HG03460 (cell line): ENCODE measurements at regions not wholly inside any gene's neighbourhood (a gene's known extent, or its start where the extent isn't known, plus 50 kb on each side); places are given as distances from the start of the nearest gene placed in this dataset.
"Not testable (repeated sequence)": the region's sequence is repeated elsewhere in the genome, so short reads cannot be mapped to it uniquely, and the experiment has no call there.

Source experiments
- ATAC-seq: cut with Tn5 transposase; IDR thresholded peaks from one replicate; pipeline ENCODE4 v1.9.1; 2021; ENCODE audit not compliant: unreplicated experiment

GRCh38 chr4:104002318-104002717, 282.5 kb upstream of the TACR3 start:
- ATAC-seq = not testable (repeated sequence)

- ATAC-seq = no peak
These were observed 279.0 kb upstream of the TACR3 start for GRCh38 chr4:103998756-103999155.

- ATAC-seq = no peak
These were observed 276.9 kb upstream of the TACR3 start for GRCh38 chr4:103996637-103997036.

- no peak for ATAC-seq
These were observed 276.3 kb upstream of the TACR3 start for GRCh38 chr4:103996064-103996463.

GRCh38 chr4:103994059-103994458, 274.3 kb upstream of the TACR3 start:
- ATAC-seq = no peak

GRCh38 chr4:103982454-103982853, 262.7 kb upstream of the TACR3 start:
- ATAC-seq = no peak

GRCh38 chr4:103948244-103949018, 228.6 kb upstream of the TACR3 start:
- ATAC-seq = no peak

- no peak for ATAC-seq
These were observed 227.8 kb upstream of the TACR3 start for GRCh38 chr4:103947617-103948016.

GRCh38 chr4:103946621-103947268, 227.0 kb upstream of the TACR3 start:
- not testable (repeated sequence) for ATAC-seq

- no peak for ATAC-seq
These were observed 218.7 kb upstream of the TACR3 start for GRCh38 chr4:103938488-103938887.

GRCh38 chr4:103936653-103937145, 216.9 kb upstream of the TACR3 start:
- no peak for ATAC-seq

- peak; percentile 80 for ATAC-seq
These were observed 214.5 kb upstream of the TACR3 start for GRCh38 chr4:103934178-103934789.

- no peak for ATAC-seq
These were observed 208.6 kb upstream of the TACR3 start for GRCh38 chr4:103928370-103928769.

GRCh38 chr4:103923551-103923950, 203.8 kb upstream of the TACR3 start:
- no peak for ATAC-seq

GRCh38 chr4:103918214-103918613, 198.4 kb upstream of the TACR3 start:
- no peak for ATAC-seq

- peak; percentile 94 for ATAC-seq
These were observed 195.6 kb upstream of the TACR3 start for GRCh38 chr4:103915224-103915869.

GRCh38 chr4:103907414-103907813, 187.6 kb upstream of the TACR3 start:
- no peak for ATAC-seq

GRCh38 chr4:103904123-103904522, 184.3 kb upstream of the TACR3 start:
- no peak for ATAC-seq

GRCh38 chr4:103902730-103903129, 182.9 kb upstream of the TACR3 start:
- ATAC-seq = no peak

- ATAC-seq = no peak
These were observed 176.2 kb upstream of the TACR3 start for GRCh38 chr4:103895876-103896465.

- no peak for ATAC-seq
These were observed 172.8 kb upstream of the TACR3 start for GRCh38 chr4:103892586-103892985.
